Adrenal gland (tissue), 9 donors: ENCODE measurements at regions not wholly inside any gene's neighbourhood (a gene's known extent, or its start where the extent isn't known, plus 50 kb on each side); places are given as distances from the start of the nearest gene placed in this dataset.

Source experiments
- DNase-seq, 7 donors: peaks; one replicate each; pipeline ENCODE4 v3.0.0-alpha.2; 2019 to 2020
- H3K27ac ChIP-seq, 5 donors: fragments of 200-600 bp; sonication (generic) in 4 of 5; 1 replicate in 3 of 5; 2 replicates in 2 of 5; pipeline versions ENCODE4 v1.5.1 to v1.8.0; 2016 to 2020; ENCODE audit warnings: mild to moderate bottlenecking in 1 of 5
- H3K27me3 ChIP-seq: fragments of 200-600 bp; 2 replicates; pipeline ENCODE4 v1.8.0; 2021
- H3K36me3 ChIP-seq, 2 donors: fragments of 200-600 bp; replicated peaks in 1 of 2; 1 replicate in 1 of 2; 2 replicates in 1 of 2; pipeline versions ENCODE4 v1.5.1 to v1.8.0; 2018 to 2022
- H3K4me1 ChIP-seq, 2 donors: fragments of 200-600 bp; replicated peaks in 1 of 2; 1 replicate in 1 of 2; 2 replicates in 1 of 2; pipeline versions ENCODE4 v1.5.1 to v1.8.0; 2018 to 2021
- H3K4me3 ChIP-seq, 4 donors: fragments of 200-600 bp; sonication (generic) in 3 of 4; one replicate each; pipeline ENCODE4 v1.5.1; 2016 to 2018
- H3K9me3 ChIP-seq, 3 donors: fragments of 200-600 bp; sonication (generic) in 1 of 3; replicated peaks in 1 of 3; 1 replicate in 2 of 3; 2 replicates in 1 of 3; pipeline versions ENCODE4 v1.5.1 to v1.8.0; 2016 to 2021
- CTCF ChIP-seq, 6 experiments: fragments of 450-650 bp in 4 of 6; fragments of 200-600 bp in 2 of 6; sonication (generic) in 1 of 6; IDR thresholded peaks; 1 replicate in 5 of 6; 2 replicates in 1 of 6; pipeline versions ENCODE4 v1.5.1 to v1.8.0; 2016 to 2021; ENCODE audit warnings: antibody characterized with exemption in 6 of 6, mild to moderate bottlenecking in 2 of 6, moderate library complexity in 1 of 6
- POLR2A ChIP-seq, 2 donors: fragments of 450-650 bp; IDR thresholded peaks; one replicate each; pipeline ENCODE4 v1.6.1; 2017; ENCODE audit warnings: antibody characterized with exemption in 2 of 2, mild to moderate bottlenecking in 2 of 2, moderate library complexity in 1 of 2
- WGBS, 4 donors: extraction: QIAGEN DNeasy Blood & Tissue Kit in 2 of 4; methylation state at CpG; one replicate each; pipeline versions ENCODE4 v1.1.5 to v1.1.7; 2013 to 2017; 5-methylcytosine and 5-hydroxymethylcytosine counted together
- intact Hi-C, 2 donors: fragments of 100-400 bp; cut with DNase I; formaldehyde crosslinking; loops; one replicate each; pipeline versions ENCODE4 v1.14.1 to v1.15.0; 2022 to 2023
- donor health status: healthy with polysubstance abuse.
- donor health status: Bipolar disorder and iron deficiency.
- donor health status: DM: yes; HTN: yes; CAD: no.
- donor health status: DM: no; HTN: no; CAD: no.
- donor health status: DM: no; HTN: no; CAD: no.

DNA sequence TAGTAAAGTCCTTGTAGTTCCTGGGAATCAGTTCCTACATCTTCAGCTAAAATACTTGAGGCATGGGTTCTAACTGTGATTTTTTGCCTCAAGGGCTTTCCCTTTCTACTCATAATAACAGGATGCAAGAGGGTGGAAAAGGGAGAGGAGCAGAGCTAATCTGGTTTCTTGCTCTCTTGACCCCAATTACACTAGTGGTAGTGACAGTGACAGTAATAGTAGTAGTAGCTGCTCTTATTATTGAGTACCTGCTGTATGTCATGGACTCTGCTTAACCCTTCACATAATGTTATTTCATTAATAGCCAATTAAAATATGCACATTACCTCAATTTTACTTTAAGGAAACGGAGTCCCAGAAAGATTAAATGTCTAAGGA lies 214.8 kb upstream of the HNRNPA3 start:
- H3K4me1 ChIP-seq = peaks cover 0 to 6% of the 10 kb centered on the region in 2 donors
- peak overlapping the region in 2 of 5 donors; percentile 19 to 20 for H3K27ac ChIP-seq
- H3K9me3 ChIP-seq = no peaks in the 10 kb centered on the region
- no peaks in the 10 kb centered on the region for H3K36me3 ChIP-seq
- WGBS, 4 donors = 91 to 97% (median 95%) methylated on average over 1 of the region's 1 CpG
- TF ChIP-seq POLR2A (IDR thresholded peaks at IDR 0.05) (no peak), CTCF (IDR thresholded peaks at IDR 0.05) (no peak)
- intact Hi-C loops = no loop called here
- H3K4me3 ChIP-seq = no peak overlapping the region
- DNase-seq = no peak
- H3K27me3 ChIP-seq = no peaks in the 10 kb centered on the region

GRCh38 chr2:176999301-176999700 lies 213.3 kb upstream of the HNRNPA3 start:
- H3K4me3 ChIP-seq = no peak overlapping the region
- peaks cover 0 to 6% of the 10 kb centered on the region in 2 donors for H3K4me1 ChIP-seq
- intact Hi-C loops = no loop called here
- no peaks in the 10 kb centered on the region for H3K36me3 ChIP-seq
- TF ChIP-seq CTCF (IDR thresholded peaks at IDR 0.05) (no peak), POLR2A (IDR thresholded peaks at IDR 0.05) (no peak)
- H3K27ac ChIP-seq = no peak overlapping the region
- no peaks in the 10 kb centered on the region for H3K27me3 ChIP-seq
- peaks cover 0 to 4% (median 0%) of the 10 kb centered on the region in 3 donors for H3K9me3 ChIP-seq
- DNase-seq = no peak
- 67 to 79% (median 74%) methylated on average over 1 of the region's 1 CpG for WGBS, 4 donors

DNA sequence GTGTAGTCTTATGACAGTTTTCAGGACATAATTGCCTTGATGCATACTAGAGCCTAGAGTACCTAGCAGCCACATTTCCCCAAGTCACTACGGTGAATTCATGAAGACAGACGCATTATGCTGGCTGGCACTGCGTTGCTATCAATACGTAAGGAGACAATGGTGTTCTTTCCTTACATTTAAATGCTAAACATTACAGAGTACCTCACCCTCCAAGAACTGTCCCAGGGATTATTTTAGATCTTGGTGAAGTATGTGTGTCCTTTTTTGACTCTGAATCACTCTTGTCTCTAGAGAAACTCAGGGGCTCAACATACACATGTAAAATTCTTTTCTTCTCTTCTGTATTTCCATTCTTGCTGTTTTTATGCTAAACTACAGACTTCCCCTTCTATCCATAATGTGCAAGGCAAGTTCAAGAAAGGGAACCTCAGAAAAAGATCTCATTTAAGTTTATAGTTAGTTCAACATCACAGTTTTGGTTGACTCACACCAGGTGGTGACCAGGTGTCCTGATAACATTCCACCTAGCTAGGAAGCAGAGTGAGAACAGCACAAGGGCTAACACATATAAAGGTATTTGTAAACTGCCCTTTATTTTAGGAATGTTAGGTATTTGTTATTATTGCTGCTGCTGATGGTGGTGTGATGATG lies 212.4 kb upstream of the HNRNPA3 start:
- H3K36me3 ChIP-seq = no peaks in the 10 kb centered on the region
- 81 to 95% (median 85%) methylated on average over 4 of the region's 4 CpGs for WGBS, 4 donors
- intact Hi-C loops = no loop called here
- H3K9me3 ChIP-seq = peaks cover 0 to 4% (median 0%) of the 10 kb centered on the region in 3 donors
- TF ChIP-seq POLR2A (IDR thresholded peaks at IDR 0.05) (no peak), CTCF (IDR thresholded peaks at IDR 0.05) (no peak)
- H3K27ac ChIP-seq = no peak overlapping the region
- DNase-seq = no peak
- peaks cover 0 to 6% of the 10 kb centered on the region in 2 donors for H3K4me1 ChIP-seq
- H3K4me3 ChIP-seq = no peak overlapping the region
- H3K27me3 ChIP-seq = no peaks in the 10 kb centered on the region

- Histone ChIP-seq H3K36me3 (no peaks in the 10 kb centered on the region), H3K27ac (no peak overlapping the region), H3K9me3 (peaks cover 0 to 4% (median 0%) of the 10 kb centered on the region in 3 donors), H3K4me1 (peaks cover 0 to 6% of the 10 kb centered on the region in 2 donors), H3K4me3 (no peak overlapping the region), H3K27me3 (no peaks in the 10 kb centered on the region)
- 84 to 96% (median 89%) methylated on average over 4 of the region's 4 CpGs for WGBS, 4 donors
- intact Hi-C loops = no loop called here
- DNase-seq = no peak
- TF ChIP-seq CTCF (IDR thresholded peaks at IDR 0.05) = no peak
- TF ChIP-seq POLR2A (IDR thresholded peaks at IDR 0.05) = no peak
Observed at GRCh38 chr2:177000715-177001072, 211.9 kb upstream of the HNRNPA3 start.
